Neural progenitor cell (in vitro differentiated cells): ENCODE measurements at regions not wholly inside any gene's neighbourhood (a gene's known extent, or its start where the extent isn't known, plus 50 kb on each side); places are given as distances from the start of the nearest gene placed in this dataset.

Experiments
- EZH2phosphoT487 ChIP-seq: fragments of 200-600 bp; sonication (generic); IDR thresholded peaks from 2 replicates; pipeline ENCODE4 v1.6.1; 2017; ENCODE audit warnings: antibody characterized with exemption
- TF ChIP-seq, protein P1 (sequence below): fragments of 200-600 bp; sonication (generic); IDR thresholded peaks from 2 replicates; pipeline ENCODE4 v1.5.1; 2017; ENCODE audit warnings: antibody characterized with exemption, mild to moderate bottlenecking

DNA sequence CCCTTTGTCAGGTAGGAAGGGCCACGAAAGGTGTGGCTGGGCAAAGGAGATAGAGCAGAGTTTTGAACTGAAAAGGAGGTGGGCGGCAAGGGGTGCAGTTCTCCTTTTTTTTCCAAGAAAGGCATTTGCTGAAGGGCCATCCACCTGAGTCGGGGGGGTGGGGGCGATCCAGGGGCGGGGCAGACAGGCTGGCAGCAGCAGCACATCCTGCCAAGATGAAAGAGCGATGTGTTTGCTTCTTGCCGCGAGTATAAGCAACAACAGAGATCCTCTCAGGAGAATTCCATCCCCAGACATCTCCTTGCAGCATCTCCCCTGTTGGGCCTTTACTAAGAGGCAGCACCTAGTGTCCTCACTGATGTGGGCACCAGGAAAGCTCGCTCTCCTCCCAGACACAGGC, 516.5 kb downstream of the CD83 start:
- TF ChIP-seq, protein P1, sequence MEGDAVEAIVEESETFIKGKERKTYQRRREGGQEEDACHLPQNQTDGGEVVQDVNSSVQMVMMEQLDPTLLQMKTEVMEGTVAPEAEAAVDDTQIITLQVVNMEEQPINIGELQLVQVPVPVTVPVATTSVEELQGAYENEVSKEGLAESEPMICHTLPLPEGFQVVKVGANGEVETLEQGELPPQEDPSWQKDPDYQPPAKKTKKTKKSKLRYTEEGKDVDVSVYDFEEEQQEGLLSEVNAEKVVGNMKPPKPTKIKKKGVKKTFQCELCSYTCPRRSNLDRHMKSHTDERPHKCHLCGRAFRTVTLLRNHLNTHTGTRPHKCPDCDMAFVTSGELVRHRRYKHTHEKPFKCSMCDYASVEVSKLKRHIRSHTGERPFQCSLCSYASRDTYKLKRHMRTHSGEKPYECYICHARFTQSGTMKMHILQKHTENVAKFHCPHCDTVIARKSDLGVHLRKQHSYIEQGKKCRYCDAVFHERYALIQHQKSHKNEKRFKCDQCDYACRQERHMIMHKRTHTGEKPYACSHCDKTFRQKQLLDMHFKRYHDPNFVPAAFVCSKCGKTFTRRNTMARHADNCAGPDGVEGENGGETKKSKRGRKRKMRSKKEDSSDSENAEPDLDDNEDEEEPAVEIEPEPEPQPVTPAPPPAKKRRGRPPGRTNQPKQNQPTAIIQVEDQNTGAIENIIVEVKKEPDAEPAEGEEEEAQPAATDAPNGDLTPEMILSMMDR = no peak
- no peak for TF ChIP-seq EZH2phosphoT487
